Breast epithelium (tissue), 3 donors: ENCODE measurements at regions not wholly inside any gene's neighbourhood (a gene's known extent, or its start where the extent isn't known, plus 50 kb on each side); places are given as distances from the start of the nearest gene placed in this dataset.

ENCODE experiments used
- CTCF ChIP-seq, 3 donors: fragments of 450-650 bp; IDR thresholded peaks; one replicate each; pipeline ENCODE4 v1.5.1; 2016 to 2017; ENCODE audit warnings: antibody characterized with exemption in 3 of 3, mild to moderate bottlenecking in 3 of 3, moderate library complexity in 3 of 3
- POLR2A ChIP-seq: fragments of 450-650 bp; IDR thresholded peaks from one replicate; pipeline ENCODE4 v1.6.1; 2016; ENCODE audit warnings: antibody characterized with exemption, mild to moderate bottlenecking, moderate library complexity

- TF ChIP-seq POLR2A (no peak), CTCF (IDR thresholded peaks at IDR 0.05) (no peak)
These were observed 157.5 kb upstream of the MGMT start for GRCh38 chr10:129309565-129309964.
